Bronchial epithelial cell (primary cell): ENCODE measurements at regions not wholly inside any gene's neighbourhood (a gene's known extent, or its start where the extent isn't known, plus 50 kb on each side); places are given as distances from the start of the nearest gene placed in this dataset.

Experiments
- DNase-seq: peaks from one replicate; pipeline ENCODE4 v3.0.0-alpha.2; 2010; ENCODE audit warnings: low read depth
- FAIRE-seq: peaks from 2 replicates; lab custom pipeline; 2011; peaks lifted over from hg19 to GRCh38; lab: Jason Lieb, UNC
- H3K27me3 ChIP-seq: 2 replicates; pipeline ENCODE4 v1.5.1; 2011; ENCODE audit warnings: low read length; ENCODE audit not compliant: control insufficient read depth, insufficient read depth
- H3K36me3 ChIP-seq: 2 replicates; pipeline ENCODE4 v1.5.1; 2011; ENCODE audit warnings: low read length; ENCODE audit not compliant: control insufficient read depth, insufficient read depth
- H3K4me3 ChIP-seq: 2 replicates; pipeline ENCODE4 v1.5.1; 2011; ENCODE audit warnings: mild to moderate bottlenecking, low read depth, low read length, control low read depth
- TF ChIP-seq, protein P1 (sequence below): IDR thresholded peaks from 2 replicates; pipeline ENCODE4 v1.5.1; 2011; ENCODE audit warnings: mild to moderate bottlenecking, moderate library complexity, low read length, control low read depth, inconsistent platforms; ENCODE audit not compliant: insufficient read depth, severe bottlenecking

DNA sequence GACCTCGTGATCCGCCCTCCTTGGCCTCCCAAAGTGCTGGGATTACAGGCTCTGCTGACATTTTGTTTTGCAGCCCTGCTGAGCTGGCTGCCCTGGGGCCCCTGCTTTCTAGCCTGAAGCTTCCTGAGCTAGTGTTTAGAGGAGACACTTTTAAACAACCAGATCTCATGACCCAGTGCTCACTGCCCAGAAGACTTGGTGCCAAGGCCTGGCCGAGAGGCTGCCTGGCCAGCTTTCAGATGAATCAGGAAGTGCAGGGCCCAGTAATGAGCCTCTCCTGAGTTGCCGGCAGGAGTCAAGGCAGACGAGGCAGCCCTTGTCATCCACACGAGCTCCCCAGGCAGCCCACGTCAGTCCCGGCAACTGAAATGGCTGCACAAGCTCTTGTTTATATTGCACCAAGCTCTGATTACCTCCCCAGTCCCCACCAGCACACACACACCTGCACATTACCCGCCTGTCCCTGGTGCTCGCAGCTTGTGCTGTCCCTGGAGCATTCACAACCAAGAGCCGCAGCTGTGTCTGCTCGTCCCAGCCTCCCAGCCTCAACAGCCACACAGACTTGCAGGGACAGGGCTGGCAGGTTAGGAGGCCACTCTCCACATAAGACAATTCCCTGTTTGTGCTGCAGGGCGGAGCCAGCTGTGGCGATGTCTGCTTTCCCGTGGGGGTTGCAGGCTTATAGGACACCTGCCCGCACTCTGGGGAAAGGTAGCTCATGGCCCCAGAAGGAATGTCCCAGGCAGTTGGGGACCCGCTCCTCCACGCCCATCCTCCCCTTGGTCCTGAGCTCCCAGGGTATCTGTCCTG, 331.2 kb upstream of the MYT1L start:
- H3K27me3 ChIP-seq: no peaks in the 10 kb centered on the region
- no peaks in the 10 kb centered on the region for H3K36me3 ChIP-seq
- TF ChIP-seq, protein P1, sequence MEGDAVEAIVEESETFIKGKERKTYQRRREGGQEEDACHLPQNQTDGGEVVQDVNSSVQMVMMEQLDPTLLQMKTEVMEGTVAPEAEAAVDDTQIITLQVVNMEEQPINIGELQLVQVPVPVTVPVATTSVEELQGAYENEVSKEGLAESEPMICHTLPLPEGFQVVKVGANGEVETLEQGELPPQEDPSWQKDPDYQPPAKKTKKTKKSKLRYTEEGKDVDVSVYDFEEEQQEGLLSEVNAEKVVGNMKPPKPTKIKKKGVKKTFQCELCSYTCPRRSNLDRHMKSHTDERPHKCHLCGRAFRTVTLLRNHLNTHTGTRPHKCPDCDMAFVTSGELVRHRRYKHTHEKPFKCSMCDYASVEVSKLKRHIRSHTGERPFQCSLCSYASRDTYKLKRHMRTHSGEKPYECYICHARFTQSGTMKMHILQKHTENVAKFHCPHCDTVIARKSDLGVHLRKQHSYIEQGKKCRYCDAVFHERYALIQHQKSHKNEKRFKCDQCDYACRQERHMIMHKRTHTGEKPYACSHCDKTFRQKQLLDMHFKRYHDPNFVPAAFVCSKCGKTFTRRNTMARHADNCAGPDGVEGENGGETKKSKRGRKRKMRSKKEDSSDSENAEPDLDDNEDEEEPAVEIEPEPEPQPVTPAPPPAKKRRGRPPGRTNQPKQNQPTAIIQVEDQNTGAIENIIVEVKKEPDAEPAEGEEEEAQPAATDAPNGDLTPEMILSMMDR: no peak
- DNase-seq (no peak), FAIRE-seq (no peak)
- H3K4me3 ChIP-seq: no peak overlapping the region

DNA sequence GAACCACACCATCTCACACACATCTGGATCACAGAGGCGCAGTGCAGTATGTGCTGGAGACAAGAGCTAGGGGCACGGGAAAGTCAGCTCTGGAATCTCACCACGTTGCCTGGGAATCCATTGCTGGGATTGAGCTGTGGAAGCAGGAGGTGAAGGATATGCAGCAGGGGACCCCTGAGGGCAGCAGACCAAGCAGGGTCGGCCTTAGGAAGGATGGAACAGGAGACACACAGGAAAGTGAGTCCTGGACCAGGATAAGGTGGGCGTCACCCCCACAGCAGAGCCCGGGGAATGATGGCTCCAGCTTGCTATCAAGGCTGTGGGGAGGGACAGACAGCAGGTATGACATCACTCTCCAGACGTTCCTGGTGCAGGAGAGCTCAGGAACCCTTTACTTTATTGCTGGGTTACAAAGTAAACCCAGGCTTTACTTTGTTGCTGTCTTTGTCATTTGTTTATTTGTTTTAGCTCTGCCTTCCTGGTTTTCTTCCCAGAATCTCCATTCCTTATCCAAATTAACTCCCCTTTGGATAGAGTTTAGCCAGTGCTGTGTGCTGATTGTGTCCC, 329.8 kb upstream of the MYT1L start:
- H3K4me3 ChIP-seq: no peak overlapping the region
- no peaks in the 10 kb centered on the region for H3K36me3 ChIP-seq
- DNase-seq (no peak), FAIRE-seq (no peak)
- TF ChIP-seq, protein P1: no peak
- H3K27me3 ChIP-seq: no peaks in the 10 kb centered on the region

DNA sequence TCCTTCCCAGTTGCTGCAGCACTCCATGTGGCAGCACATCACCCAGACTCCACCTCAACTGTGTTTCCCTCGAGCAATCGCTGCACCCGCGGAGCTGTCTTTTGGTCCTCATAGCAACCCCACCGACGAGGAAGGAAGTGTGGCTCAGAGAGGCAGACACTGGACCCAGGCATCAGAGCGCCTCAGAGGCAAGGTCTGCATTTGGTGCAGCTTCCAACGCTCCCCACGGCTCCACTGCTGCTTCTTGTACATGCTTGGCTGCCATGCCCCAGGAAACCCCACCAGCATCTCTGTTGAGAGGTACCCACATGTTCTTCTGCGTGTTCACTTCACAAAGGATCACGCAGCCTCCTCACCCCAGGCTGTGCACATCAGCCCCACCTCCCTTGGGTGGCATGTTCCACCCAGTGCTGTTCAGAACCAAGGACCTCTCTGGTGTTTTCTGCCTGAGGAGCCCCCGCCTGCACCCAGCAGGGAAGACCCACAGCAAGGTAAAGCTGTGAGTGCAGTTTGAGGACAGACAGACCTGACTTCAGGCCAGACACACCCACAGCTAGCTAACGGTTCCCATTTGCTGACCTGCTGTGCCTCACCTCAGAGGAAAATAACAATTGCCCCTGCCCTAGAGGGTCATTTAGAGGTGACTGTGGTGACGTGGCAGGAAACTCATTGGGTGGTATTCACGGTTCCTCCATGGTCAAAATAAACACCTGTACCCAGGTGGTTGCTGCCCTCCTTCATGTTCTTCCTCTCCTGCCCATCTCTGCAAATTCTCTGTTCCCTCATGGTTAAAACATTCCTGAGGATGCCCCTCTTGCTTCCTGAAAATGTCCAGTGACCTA, 326.3 kb upstream of the MYT1L start:
- Histone ChIP-seq H3K4me3 (no peak overlapping the region), H3K27me3 (no peaks in the 10 kb centered on the region), H3K36me3 (no peaks in the 10 kb centered on the region)
- DNase-seq (no peak), FAIRE-seq (peak; percentile 55)
- TF ChIP-seq, protein P1: no peak

DNA sequence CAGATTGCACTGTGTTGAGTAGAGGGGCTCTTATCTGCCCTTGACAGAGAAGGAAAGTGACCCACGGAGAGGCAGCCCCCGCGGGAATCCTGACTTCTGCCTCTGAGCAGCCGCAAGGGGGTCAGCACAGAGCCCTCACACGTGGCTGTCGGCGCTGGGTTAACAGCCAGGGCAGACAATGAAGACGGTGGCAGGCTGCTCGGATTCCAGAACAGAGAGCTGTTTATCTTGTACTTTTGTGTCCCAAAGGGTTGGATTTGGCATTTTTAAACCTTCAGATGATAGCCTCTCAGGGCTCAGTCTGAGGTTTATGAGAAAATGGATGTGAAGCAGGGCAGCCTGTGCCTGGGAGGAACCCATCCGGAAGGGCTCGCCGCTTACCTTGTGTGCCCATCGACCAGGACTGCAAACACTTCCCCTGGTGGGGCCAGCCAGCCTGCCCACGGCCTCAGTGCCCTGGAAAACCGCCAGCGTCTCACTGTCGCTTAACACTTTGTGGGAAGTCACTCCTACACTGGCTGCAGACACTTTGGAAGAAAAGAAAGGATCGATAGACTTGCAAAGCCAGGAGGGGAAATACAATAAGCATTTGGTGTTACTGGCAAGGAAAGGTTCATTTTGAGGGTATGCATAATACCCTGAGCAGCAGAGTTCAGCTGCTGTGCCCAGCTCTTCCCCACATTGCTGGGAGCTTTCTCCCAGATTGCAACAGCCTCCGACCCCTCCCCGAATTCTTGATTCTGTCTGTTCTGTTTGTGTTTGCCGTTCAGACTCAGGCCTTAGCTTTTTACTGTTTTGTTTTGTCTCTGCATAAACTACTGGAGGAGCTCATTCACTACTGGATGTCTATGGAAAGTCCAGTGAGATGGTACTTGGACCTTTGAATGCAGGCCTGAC, 325.3 kb upstream of the MYT1L start:
- Histone ChIP-seq H3K4me3 (no peak overlapping the region), H3K36me3 (no peaks in the 10 kb centered on the region), H3K27me3 (no peaks in the 10 kb centered on the region)
- no peak for FAIRE-seq
- DNase-seq: no peak
- TF ChIP-seq, protein P1: no peak

DNA sequence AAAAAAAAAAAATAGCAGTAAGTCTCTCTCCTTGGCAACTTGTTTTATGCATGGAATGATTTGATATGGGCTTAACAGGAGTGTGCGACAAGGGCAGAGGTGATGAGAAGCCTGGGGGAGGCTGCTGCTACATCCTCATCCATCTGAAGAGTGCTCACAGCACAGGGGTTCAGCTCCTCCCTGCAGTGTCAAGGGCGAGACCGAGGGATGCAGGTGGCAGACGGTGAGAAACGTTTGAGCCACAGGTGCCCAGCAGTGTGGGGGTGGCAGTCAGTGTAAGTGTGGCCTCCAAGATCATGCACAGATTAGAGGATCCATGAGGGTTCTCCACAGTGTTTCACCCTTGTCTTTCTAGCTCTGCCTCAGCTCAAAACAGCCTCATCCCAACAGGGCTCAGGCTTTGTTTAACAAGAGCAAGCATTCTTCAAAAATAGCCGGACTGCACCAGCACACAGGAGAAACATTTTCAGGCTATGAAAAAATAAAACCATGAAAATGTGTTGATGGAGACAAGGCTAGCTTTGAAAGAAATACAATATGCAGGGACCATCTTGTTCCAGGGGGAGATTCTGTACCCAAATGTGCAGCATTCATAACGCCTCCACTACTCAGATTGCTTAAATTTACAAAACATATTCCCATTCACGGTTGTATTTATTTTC, 324.5 kb upstream of the MYT1L start:
- DNase-seq (no peak), FAIRE-seq (no peak)
- Histone ChIP-seq H3K36me3 (no peaks in the 10 kb centered on the region), H3K27me3 (no peaks in the 10 kb centered on the region), H3K4me3 (no peak overlapping the region)
- TF ChIP-seq, protein P1: no peak
